Esophagus squamous epithelium (tissue), 4 donors: ENCODE measurements at regions not wholly inside any gene's neighbourhood (a gene's known extent, or its start where the extent isn't known, plus 50 kb on each side); places are given as distances from the start of the nearest gene placed in this dataset.

ENCODE experiments used
- POLR2A ChIP-seq, 4 donors: fragments of 450-650 bp; IDR thresholded peaks; one replicate each; pipeline ENCODE4 v1.6.1; 2017; ENCODE audit warnings: antibody characterized with exemption in 4 of 4, mild to moderate bottlenecking in 4 of 4, moderate library complexity in 3 of 4
- TF ChIP-seq, protein P1 (sequence below), 6 experiments: fragments of 450-650 bp in 4 of 6; fragments of 200-600 bp in 2 of 6; sonication (generic) in 2 of 6; IDR thresholded peaks; one replicate each; pipeline ENCODE4 v1.5.1; 2016 to 2019; ENCODE audit warnings: antibody characterized with exemption in 6 of 6, mild to moderate bottlenecking in 4 of 6, moderate library complexity in 4 of 6

- TF ChIP-seq POLR2A (IDR thresholded peaks at IDR 0.05): no peak
- TF ChIP-seq, protein P1, sequence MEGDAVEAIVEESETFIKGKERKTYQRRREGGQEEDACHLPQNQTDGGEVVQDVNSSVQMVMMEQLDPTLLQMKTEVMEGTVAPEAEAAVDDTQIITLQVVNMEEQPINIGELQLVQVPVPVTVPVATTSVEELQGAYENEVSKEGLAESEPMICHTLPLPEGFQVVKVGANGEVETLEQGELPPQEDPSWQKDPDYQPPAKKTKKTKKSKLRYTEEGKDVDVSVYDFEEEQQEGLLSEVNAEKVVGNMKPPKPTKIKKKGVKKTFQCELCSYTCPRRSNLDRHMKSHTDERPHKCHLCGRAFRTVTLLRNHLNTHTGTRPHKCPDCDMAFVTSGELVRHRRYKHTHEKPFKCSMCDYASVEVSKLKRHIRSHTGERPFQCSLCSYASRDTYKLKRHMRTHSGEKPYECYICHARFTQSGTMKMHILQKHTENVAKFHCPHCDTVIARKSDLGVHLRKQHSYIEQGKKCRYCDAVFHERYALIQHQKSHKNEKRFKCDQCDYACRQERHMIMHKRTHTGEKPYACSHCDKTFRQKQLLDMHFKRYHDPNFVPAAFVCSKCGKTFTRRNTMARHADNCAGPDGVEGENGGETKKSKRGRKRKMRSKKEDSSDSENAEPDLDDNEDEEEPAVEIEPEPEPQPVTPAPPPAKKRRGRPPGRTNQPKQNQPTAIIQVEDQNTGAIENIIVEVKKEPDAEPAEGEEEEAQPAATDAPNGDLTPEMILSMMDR (IDR thresholded peaks at IDR 0.05): no peak
Measured at GRCh38 chr7:119988401-119988800, 284.6 kb upstream of the KCND2 start.
